HG02973 (cell line): ENCODE measurements at regions not wholly inside any gene's neighbourhood (a gene's known extent, or its start where the extent isn't known, plus 50 kb on each side); places are given as distances from the start of the nearest gene placed in this dataset.

Experiments
- ATAC-seq: cut with Tn5 transposase; IDR thresholded peaks from one replicate; pipeline ENCODE4 v1.9.1; 2021; ENCODE audit warnings: moderate library complexity; ENCODE audit not compliant: unreplicated experiment

DNA sequence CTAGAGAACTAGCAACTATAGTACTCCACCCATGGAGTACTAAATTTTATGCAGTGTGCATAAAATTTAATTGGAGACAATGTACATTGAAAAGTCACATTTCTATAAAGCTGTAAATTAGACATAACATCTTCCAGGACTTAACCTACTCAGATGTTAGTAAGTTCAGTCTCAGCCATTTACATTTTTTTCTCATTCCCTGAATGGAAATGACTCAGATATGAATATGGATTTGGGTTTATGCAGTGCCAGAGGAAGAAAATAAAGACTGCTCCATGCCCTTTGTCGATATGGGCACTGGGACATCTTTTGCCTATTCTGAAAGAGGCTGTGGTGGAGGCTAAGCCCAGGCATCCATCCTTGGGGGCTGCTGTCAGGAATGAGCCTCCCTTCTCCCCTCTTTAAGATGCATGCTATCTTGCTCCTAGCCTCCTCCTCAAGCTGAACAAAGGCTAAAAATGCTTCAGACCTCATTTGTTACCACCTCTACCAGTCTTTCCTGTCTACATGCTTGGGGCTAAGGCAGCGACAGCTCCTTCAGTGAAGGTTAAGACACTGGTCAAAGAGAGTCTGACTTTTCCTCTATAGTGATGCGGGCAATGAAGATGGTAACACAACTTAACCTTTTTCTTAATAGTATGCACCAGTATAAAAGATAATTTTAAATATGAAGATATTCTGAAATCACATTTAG is 486.8 kb upstream of the ANKRD30A start:
- no peak for ATAC-seq

GRCh38 chr10:36636879-36637278 is 488.5 kb upstream of the ANKRD30A start:
- ATAC-seq: no peak

DNA sequence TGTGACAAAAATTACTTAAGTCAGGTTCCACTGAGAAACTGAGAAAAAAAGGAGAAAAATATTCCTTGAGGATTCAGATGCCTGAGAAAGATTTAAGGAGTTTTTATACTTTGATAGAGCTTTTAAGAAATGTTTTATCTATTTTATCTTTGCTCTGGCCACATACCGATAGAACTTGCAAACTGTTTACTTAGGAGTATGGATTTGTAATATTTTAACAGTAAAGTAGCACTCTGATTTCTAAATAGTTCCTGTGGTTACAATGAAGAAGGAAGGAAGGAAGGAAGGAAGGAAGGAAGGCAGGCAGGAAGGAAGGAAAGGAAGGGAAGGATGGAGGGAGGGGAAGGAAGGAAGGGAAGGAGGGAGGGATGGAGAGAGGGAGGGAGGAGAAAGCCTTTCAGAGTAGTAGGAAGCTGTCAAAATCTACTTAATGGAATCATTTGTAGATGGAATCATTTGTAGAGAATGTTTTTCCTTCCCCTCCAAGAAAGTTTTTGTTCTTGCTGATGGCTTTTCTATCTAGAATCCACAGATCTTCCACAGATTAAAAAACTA is 489.0 kb upstream of the ANKRD30A start:
- ATAC-seq: no peak

GRCh38 chr10:36634916-36635315 is 490.5 kb upstream of the ANKRD30A start:
- no peak for ATAC-seq

DNA sequence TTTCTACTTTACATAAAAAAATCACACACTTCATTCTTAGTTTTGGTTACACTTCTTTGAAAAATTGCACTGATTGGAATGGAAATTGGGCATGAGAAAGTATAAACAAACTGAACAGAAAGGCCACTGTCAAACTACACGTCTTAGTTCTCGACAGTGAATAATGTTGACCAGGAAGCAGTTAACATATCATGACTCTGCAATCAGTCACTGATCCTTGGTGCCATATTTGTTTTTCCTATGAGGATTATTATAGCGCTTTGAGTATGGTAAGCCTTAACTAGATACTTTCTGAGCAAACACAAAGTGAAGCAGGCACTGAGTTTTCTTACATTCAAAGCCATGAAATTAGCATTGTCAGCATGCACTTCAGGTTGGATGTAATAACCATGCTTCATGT is 495.1 kb upstream of the ANKRD30A start:
- ATAC-seq: no peak

DNA sequence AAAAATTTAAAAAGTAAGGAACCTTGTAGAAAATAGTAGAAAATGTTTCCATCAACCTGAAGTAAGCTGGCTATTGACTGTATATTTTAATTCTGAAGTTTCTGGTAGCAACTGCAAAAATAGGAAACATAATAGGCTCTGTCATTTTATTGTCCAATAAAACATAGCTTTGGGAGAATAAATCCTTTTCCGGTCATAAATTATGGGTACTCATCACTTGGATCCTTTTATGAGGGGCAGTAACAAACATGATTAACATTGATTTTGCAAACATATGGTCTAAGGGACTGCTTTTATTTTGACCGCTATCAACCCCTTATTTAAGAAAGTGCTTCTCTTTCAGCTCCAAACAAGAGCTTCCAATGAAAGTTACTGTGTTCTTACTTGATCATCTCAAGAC is 495.9 kb upstream of the ANKRD30A start:
- no peak for ATAC-seq

DNA sequence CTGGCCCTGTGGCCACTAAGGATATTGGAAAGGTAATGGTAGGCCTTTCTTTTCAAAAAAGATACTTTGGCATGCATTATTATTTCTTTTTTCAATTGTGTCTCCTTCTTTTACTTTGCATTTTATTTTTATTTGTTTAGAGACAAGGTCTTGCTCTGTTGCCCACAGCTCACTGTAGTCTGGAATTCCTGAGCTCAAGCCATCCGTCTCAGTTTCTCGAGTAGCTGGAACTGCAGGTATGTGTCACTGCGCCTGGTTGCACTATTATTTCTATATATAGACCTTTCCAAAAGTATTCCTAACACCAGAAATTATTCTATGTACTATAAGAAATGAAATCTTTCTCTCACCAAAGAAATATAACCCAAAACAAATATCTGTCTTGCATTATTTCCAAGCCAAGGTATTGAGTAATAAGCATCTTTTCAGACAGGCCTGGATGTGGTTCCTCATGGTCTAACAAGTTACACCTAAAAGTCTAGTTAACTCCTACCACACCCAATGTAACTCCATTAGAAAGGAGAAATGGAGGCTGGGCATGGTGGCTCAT is 500.8 kb upstream of the ANKRD30A start:
- ATAC-seq: no peak

DNA sequence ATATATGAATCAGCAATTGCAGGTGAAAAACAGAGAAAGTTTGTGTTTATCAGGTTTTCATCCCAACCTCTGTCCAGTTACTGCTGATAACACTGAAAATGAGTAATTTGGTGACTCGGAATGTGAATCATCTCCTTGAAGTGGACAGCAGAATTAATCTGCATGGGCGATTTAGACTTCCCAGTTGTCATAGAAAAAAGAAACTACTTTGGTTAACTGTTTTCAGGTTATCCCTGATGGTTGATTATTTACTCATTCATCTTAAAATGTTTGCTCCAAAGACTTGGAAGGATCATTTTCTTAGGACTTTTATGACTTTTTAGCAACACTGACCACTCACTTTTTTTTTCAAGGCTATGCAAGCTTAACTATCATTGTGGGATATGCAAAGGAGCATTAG is 504.1 kb upstream of the ANKRD30A start:
- no peak for ATAC-seq

DNA sequence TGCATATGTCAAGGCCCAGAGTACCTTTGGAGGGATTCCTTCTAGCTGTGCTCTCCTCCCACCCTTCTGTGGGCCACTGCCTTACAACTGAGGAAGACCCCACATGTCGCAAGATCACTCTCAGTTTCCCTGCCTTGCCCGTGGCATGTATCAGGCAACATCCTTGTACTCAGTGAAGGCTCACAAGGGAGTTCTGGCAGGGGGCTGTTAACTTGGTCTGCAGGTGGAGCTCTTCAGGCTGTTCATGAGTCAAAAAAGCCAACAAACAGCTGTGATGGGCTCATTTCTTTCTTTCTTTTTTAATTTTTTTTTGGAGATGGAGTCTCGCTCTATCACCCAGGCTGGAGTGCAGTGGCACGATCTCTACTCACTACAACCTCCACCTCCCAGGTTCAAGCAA is 513.0 kb upstream of the ANKRD30A start:
- ATAC-seq: no peak

DNA sequence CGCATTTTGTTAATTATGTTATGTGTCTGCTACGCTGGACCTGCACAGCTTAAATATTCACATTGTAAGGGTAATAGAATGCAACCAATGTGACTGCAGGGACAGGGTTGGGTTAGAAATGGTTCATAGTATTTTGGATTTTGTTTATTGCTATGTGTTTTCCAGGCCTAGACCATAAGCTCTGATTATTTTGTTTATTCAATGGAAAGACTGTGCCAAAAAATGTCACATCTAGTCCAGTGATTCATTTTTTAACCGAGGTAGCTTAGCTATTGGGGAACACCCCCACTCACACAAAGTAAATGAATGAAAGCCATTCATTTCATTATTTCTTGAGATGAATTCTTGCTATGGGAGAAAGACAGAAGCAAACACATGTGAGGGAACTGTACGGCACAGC is 516.5 kb upstream of the ANKRD30A start:
- ATAC-seq: no peak

DNA sequence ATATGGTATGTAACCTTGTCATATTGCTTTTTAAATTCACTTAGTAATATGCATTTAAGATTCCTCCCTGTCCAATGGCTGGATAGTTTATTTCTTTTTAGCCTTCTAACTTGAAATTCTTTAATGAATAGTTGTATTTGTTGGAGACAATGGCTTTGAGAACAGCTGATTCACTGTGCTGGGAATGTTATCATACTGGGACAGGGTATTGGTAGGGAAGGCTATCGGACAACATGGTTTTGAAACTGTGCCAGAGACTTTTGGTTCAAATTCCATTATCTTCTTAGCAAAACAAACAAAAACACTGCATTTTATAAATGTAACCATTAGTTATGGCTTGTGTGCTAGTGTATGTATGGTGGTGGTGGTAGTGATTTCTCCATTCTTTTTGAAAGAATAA is 517.1 kb upstream of the ANKRD30A start:
- no peak for ATAC-seq

DNA sequence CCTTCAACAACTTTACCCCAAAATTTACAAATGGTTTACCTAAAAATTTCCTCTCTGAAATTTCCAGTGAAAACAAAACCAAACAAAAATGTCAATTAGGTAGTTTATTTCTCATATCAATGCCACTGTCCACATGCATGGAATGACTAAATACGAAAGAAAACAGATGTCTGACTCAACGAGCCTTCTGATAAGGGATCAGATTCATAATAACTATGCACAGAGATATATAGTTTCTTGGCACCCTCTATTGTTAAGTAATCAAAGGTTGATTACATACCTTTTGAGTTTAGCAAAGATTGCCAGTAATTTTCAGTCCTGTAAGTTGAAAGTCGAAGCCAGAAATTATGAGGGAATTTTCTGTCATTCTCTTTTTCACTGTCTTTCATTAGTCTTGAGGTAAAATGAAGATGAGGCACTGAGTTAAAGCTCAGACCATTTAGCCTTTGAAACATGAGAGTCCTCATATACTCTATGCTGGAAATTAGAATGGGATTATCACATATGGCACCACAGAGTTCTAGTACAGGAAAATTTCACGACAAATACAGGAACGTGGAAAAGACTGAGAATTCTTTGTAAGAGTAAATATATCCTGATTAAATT is 519.1 kb upstream of the ANKRD30A start:
- no peak for ATAC-seq

GRCh38 chr10:36604316-36604715 is 521.1 kb upstream of the ANKRD30A start:
- no peak for ATAC-seq

DNA sequence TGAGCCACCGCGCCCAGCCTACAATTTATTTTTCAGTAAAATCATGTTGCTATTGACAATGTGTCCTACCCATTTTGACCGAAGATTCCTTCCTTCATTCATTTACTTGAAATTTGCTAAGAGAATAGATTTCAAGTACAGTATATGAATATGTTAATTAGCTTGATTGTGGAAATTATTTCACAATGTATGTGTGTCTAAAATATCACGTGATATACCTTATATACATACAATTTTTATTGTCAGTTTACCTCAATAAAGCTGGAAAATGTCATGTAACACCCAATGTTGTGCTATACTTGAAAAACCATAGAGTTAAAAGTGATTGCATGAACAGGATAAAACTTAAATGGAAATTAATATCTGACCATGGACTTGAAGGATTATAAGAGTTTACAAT is 521.7 kb upstream of the ANKRD30A start:
- no peak for ATAC-seq

DNA sequence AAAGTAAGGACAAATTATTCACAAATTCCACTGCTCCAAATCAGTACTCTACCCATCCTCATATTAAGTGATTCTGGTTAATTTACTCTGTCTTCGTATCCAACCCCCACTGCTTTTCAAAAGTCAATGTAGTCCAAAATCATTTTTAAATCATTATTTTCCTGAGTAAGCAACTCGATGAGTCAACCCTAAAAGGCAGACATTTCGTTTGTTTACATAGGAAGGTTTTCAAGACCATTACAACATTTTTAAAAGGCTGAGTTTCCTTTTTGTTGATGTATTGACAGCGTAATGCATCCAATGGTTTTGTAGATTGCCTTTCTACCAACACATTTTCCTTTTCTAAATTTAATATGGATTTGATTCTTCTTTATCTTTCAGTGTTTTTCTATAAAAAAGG is 523.0 kb upstream of the ANKRD30A start:
- ATAC-seq: no peak

DNA sequence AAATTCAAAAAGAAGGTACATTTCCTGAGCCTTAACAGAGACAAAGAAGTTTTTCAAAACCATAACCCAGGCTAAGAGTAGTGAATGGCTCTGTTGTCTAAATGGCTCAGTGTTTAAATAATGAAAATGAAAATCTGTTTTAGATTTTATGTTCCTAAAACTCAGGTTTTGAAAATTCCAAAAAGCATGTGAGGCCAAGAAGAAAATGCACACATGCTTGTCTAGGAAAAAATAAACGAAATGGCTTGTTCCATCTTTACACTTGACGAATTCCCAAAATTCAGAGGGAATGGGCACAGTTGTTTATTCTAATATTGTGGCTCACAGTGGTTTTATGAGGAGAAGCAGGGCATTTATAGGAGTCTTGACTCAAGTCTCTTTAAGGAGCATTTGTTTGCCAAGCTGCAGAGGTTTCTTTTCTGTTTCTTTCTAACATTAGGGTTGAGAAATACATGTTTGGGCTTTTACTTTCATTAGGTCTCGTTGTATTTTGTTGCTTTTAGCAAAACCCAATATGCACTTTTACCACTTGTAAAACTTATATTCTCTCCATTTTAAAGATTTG is 527.6 kb upstream of the ANKRD30A start:
- no peak for ATAC-seq

GRCh38 chr10:36592964-36593363 is 532.4 kb upstream of the ANKRD30A start:
- ATAC-seq: no peak

DNA sequence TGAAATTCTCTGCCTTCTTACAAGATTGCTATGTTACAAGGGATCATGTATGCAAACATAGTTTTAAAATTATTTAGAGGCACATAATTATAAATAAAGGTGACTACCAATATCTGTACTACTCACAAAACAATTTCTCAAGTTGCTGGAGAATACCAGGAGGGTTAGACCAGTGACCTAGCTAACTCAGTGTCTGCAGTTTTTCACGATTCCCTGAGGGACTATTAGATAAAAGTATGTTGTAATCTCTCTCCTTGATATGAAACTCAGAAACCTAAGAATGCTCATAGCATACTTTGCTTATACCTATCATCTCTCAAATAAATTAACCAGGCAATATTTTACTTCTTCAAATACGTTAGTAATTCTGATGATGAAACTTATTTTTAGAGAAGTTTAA is 534.0 kb upstream of the ANKRD30A start:
- no peak for ATAC-seq

DNA sequence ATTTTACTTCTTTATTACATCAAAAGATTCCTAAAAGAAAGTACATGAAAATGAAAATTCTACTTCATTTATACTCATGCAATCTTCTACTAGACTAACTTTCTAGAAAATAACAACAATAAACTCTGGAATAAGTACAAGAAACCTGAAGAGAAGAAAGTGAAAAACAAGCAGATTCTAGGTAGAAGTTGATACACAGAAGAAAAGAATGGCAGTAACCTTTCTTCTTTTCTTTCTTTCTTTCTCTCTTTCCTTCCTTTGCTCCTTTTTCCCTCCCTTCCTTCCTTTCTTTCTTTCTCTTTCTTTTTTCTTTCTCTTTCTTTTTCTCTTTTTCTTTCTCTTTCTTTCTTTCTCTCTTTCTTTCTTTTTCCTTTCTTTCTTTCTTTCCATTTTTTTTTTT is 541.7 kb upstream of the ANKRD30A start:
- ATAC-seq: no peak

DNA sequence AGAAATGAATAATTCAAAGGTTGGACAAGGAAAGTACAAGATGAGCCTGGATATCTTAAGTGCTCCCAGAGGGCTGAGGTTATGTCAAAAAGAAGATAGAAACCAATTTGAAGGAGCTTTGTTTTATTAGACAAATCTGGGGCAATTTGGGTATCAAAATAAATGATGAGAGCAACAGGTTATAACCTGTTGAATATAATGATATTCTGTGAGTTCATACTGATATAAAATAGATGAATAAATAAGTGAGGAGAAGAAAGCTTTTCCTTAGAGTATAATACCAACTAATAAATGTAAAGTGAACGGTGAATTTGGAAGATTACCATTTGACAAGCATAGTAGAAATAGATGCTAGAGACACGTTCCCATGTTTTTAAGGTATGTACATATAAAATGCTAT is 544.2 kb upstream of the ANKRD30A start:
- ATAC-seq: no peak

- ATAC-seq: no peak
These were observed 547.1 kb upstream of the ANKRD30A start for GRCh38 chr10:36578306-36578705.

- no peak for ATAC-seq
These were observed 548.3 kb upstream of the ANKRD30A start for GRCh38 chr10:36577126-36577525.
